ENCODE measurements at regions not wholly inside any gene's neighbourhood (a gene's known extent, or its start where the extent isn't known, plus 50 kb on each side); places are given as distances from the start of the nearest gene placed in this dataset.

DNA sequence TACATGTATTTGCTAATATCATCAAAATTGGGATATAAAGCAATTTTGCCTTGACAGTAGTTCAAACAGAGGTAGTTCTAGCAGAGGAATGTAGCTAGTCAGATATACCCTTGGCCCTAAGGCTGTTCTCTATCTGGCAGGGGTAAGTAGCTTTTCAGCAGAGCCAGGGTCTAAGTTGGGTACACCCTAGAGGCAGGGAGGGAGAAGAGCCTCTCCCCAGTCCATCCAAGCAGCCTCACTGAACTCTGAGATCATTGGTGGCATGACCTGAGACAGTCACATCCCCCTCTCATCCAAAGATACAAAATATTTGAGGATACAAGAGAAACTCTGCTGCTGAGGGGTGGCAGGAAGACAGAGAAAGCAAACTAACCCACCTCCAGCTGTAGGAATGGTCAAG is 343.7 kb downstream of the DHX15 start:
- no peaks in the 10 kb centered on the region for H3K36me3 ChIP-seq
- TF ChIP-seq, protein P1, sequence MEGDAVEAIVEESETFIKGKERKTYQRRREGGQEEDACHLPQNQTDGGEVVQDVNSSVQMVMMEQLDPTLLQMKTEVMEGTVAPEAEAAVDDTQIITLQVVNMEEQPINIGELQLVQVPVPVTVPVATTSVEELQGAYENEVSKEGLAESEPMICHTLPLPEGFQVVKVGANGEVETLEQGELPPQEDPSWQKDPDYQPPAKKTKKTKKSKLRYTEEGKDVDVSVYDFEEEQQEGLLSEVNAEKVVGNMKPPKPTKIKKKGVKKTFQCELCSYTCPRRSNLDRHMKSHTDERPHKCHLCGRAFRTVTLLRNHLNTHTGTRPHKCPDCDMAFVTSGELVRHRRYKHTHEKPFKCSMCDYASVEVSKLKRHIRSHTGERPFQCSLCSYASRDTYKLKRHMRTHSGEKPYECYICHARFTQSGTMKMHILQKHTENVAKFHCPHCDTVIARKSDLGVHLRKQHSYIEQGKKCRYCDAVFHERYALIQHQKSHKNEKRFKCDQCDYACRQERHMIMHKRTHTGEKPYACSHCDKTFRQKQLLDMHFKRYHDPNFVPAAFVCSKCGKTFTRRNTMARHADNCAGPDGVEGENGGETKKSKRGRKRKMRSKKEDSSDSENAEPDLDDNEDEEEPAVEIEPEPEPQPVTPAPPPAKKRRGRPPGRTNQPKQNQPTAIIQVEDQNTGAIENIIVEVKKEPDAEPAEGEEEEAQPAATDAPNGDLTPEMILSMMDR (IDR thresholded peaks at IDR 0.05), result no peak
- no peaks in the 10 kb centered on the region for H3K9me3 ChIP-seq
- H3K4me3 ChIP-seq, result no peak overlapping the region
- DNase-seq (ENCODE audit: low spot score) (no peak), ATAC-seq (ENCODE audit: insufficient number of reproducible peaks, low FRiP score, low read depth) (no peak)
- H3K27ac ChIP-seq, result no peak overlapping the region
- H3K4me1 ChIP-seq (ENCODE audit: control insufficient read depth in 1 of 2, low read depth in 2 of 2), result no peaks in the 10 kb centered on the region
- no peaks in the 10 kb centered on the region for H3K27me3 ChIP-seq (replicated peaks; ENCODE audit: insufficient read depth)

- Histone ChIP-seq H3K27me3 (replicated peaks; ENCODE audit: insufficient read depth) (no peaks in the 10 kb centered on the region), H3K36me3 (no peaks in the 10 kb centered on the region), H3K27ac (no peak overlapping the region), H3K9me3 (no peaks in the 10 kb centered on the region), H3K4me1 (ENCODE audit: control insufficient read depth in 1 of 2, low read depth in 2 of 2) (no peaks in the 10 kb centered on the region), H3K4me3 (no peak overlapping the region)
- no peak for DNase-seq (ENCODE audit: low spot score)
- ATAC-seq (ENCODE audit: insufficient number of reproducible peaks, low FRiP score, low read depth), result no peak
- TF ChIP-seq, protein P1 (IDR thresholded peaks at IDR 0.05), result no peak
These were observed 346.6 kb downstream of the DHX15 start for GRCh38 chr4:24237709-24238108.

DNA sequence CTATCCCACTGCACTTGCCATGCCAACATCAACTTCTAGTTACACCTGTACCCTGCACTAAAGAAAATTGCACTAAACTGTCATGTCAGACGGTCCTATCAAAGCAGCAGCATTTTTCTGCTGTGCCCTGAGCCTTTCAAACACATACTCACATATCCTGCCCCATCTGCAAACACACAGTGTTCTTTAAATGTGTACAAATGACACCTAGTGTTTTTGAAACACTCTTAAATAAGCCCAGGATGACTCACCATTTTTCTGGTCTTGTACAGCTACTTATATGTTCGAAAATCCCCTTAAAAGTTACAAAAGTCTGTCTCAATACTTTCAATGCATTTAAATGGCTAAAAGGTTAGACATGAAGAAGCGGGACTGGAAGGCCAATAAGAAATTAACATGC is 346.7 kb upstream of the PPARGC1A start:
- Histone ChIP-seq H3K9me3 (no peaks in the 10 kb centered on the region), H3K36me3 (no peaks in the 10 kb centered on the region), H3K4me3 (no peak overlapping the region), H3K27ac (no peak overlapping the region), H3K4me1 (ENCODE audit: control insufficient read depth in 1 of 2, low read depth in 2 of 2) (no peaks in the 10 kb centered on the region), H3K27me3 (replicated peaks; ENCODE audit: insufficient read depth) (no peaks in the 10 kb centered on the region)
- DNase-seq (ENCODE audit: low spot score) (no peak), ATAC-seq (ENCODE audit: insufficient number of reproducible peaks, low FRiP score, low read depth) (no peak)
- TF ChIP-seq, protein P1 (IDR thresholded peaks at IDR 0.05), result no peak

DNA sequence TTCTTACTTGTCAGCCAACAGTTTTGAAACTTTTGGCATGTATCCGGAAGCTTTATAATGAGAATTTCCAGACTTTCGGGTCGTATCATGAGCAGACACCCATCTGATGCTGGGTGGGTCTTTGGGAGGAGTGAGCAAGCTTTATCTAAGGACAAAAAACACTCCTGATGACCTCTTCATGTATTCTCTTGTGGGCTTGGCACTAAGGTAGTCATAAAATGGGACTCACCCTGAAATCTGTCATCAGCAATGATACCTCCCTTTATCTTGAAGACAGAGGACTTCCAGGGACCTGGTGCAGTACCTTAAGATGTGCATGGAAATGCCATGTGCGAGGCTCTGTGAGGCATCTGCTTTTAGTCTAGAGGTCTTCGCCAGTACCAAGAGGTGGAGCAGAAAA is 346.3 kb upstream of the PPARGC1A start:
- Histone ChIP-seq H3K27me3 (replicated peaks; ENCODE audit: insufficient read depth) (no peaks in the 10 kb centered on the region), H3K36me3 (no peaks in the 10 kb centered on the region), H3K4me3 (no peak overlapping the region), H3K4me1 (ENCODE audit: control insufficient read depth in 1 of 2, low read depth in 2 of 2) (no peaks in the 10 kb centered on the region), H3K27ac (no peak overlapping the region), H3K9me3 (no peaks in the 10 kb centered on the region)
- ATAC-seq (ENCODE audit: insufficient number of reproducible peaks, low FRiP score, low read depth) (no peak), DNase-seq (ENCODE audit: low spot score) (no peak)
- TF ChIP-seq, protein P1 (IDR thresholded peaks at IDR 0.05), result no peak

- DNase-seq (ENCODE audit: low spot score), result no peak
- Histone ChIP-seq H3K9me3 (no peaks in the 10 kb centered on the region), H3K27ac (no peak overlapping the region), H3K36me3 (no peaks in the 10 kb centered on the region), H3K4me3 (no peak overlapping the region), H3K4me1 (ENCODE audit: control insufficient read depth in 1 of 2, low read depth in 2 of 2) (no peaks in the 10 kb centered on the region), H3K27me3 (replicated peaks; ENCODE audit: insufficient read depth) (no peaks in the 10 kb centered on the region)
- TF ChIP-seq, protein P1 (IDR thresholded peaks at IDR 0.05), result no peak
- ATAC-seq (ENCODE audit: insufficient number of reproducible peaks, low FRiP score, low read depth), result no peak
These were observed 345.8 kb upstream of the PPARGC1A start for GRCh38 chr4:24235618-24236017.

Data from thoracic aorta (tissue), 2 donors.